ENCODE measurements at regions not wholly inside any gene's neighbourhood (a gene's known extent, or its start where the extent isn't known, plus 50 kb on each side); places are given as distances from the start of the nearest gene placed in this dataset.

DNA sequence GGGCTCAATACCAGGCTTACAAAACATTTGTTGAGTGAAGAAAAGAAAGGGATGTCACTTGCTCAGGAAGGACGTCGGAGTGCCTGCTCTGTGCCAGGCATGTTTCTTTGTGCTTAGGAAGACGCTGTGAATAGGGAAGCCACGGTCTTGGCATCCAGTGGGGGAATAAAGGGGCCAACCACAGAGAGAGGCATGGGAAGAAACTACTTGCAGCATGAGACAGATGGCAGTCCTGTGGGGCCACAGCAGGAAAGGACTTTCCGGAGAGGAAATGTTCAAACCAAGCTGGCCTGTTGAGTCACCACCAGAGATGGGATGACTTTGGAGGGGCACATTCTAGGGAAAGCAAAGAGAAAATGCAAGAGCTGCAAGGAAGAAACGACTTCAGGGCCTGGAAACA is 173.2 kb downstream of the CDH26 start:
- no peak for DNase-seq (ENCODE audit: low read depth)

DNA sequence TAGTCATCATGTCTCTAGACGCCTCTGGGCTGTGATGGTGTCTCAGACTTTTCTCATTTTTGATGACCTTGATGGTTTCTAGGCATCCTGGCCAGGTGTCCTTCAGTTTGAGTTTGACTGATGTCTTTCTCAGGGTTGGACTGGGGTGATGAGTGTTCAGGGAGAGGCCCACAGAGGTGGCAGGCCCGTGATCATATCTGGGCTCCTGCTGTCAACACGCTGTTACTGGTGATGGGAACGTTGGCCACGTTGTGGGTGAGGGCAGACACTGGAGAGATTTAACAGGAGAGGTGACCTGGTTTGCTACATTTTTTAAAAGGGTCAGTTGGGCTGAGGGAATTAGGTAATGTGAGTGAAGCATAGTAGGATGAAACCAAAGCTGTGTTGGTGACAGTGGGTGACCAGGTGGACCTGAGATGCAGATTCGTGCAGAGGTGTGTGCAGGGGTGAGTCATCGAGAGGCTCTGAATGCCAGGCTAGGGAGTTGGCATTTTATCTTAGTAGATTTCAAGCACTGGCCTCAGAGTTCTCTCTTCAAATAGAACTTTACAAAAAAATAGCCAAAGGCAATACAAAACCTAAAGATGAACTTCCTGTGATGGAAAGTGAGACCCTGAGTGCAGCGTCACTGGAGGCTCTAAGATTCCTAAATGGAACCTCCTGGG is 174.1 kb downstream of the CDH26 start:
- DNase-seq (ENCODE audit: low read depth), result no peak

DNA sequence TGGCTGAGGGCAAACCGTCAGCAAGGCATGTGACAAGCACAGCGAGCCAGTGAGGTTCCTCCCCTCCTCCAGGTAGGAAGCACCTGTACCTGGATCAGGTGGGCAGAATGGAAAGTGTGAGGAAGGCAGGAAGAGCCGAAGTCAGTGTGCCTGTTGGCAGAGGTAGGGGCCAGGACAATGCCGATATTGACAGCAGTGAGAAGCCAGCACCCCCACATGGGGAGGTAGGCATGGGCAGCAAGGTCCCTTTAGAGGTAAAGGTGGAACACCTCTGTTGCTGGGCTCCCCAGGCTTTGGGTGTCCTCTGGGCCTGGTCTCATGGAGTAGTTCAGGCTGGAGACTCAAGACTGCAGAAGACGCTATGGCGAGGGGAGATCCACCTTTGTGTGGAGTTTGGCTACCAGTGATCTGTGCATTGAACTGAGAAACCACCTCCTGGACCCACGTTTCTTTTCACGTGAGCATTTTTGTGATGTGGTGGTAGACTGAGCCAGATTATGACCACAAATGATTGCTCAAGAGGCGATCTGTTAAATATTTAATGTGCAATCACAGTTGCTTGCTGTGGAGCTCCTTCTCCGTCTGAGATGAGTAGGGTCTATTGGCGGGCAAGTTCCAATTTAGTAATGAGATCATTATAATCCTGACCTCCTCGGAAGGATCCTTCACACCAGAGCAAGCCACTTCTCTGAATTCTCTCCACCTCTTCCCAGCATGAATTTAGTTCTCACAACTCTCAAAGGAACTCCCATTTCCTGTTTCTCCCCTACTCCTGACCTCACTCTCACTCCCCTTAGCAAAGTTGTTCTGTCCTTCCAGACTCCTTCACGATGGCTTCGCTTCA is 174.8 kb downstream of the CDH26 start:
- DNase-seq (ENCODE audit: low read depth), result no peak

DNA sequence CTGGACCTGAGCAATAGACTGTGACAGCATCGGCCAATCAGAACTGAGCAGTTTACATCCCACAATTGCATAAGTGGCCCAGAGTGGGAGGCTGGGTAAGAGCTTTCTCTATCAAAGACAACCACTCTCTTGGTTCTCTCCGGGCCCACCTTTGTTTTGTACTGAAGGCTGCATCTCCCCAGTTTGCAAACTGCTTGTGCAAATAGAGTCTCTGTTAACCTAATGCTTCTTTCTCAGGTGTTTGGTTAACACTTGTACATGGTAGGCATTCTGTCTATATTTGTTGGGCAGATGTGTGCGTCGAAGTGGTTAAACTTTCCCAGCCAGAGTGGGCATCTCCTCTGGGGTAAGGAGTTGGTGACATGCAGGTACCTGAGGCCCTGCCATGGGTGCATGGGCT is 177.1 kb downstream of the CDH26 start:
- no peak for DNase-seq (ENCODE audit: low read depth)

DNA sequence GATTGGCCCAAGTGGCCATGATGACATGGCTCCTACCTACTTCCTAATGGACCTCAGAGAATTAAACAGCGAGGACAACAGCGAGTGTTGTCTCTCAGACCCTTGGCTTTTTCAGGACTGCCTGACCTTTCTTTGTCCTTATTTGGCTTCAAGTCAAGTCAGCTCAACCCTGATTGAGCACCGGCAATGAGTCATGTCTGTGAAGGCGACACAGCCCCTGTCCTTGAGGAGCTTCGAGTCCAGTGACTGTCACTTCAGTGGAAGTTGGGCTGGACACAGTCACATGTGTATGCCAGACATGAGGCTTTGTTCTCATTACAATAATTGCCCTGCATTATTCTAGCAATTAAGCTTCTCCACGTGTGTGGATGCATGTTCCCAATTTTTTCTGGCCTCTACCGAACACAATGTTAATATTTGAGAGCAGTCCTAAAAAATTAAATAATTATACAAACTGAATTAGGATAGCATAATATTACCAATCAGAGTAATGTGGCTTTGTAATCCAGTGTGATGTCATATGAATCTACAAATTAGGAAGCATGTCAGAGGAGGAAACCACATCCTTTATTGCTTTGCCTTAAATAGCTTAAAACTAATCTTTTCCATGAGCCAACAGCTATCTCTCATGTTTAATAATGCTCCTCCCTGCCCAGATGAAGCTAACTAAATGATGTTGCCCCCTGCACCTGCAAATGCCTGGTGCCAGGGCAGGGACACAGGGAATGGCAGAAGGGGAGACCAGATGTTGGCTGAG is 178.6 kb downstream of the CDH26 start:
- no peak for DNase-seq (ENCODE audit: low read depth)

DNA sequence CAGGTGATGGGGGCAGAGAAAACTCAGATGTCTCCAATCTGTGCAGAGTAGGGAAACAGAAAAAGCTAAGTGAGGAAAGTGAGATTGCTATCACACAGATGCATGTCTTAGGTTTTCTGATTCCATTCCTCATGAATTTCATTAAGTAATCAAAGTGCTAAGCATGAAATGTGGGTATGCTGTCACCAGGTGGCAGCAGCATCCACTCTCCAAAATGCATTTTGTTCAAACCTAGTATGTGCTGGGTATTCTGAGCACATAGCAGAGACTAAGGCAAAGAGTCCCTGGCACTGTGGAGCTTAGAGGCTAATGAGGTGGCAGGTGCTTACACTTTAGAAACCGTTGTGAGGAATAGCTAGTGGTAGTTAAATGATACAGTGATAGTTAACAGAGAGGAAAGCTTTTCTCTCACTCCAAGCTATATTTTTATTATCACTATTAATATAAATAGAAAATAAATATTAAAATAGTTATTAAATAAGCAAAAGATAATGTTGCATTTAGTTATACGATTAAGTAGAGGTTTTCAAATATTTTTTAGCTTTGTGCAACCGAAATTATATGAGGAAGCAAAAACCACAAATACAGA is 179.5 kb downstream of the CDH26 start:
- peak; percentile 15 for DNase-seq (ENCODE audit: low read depth)

DNA sequence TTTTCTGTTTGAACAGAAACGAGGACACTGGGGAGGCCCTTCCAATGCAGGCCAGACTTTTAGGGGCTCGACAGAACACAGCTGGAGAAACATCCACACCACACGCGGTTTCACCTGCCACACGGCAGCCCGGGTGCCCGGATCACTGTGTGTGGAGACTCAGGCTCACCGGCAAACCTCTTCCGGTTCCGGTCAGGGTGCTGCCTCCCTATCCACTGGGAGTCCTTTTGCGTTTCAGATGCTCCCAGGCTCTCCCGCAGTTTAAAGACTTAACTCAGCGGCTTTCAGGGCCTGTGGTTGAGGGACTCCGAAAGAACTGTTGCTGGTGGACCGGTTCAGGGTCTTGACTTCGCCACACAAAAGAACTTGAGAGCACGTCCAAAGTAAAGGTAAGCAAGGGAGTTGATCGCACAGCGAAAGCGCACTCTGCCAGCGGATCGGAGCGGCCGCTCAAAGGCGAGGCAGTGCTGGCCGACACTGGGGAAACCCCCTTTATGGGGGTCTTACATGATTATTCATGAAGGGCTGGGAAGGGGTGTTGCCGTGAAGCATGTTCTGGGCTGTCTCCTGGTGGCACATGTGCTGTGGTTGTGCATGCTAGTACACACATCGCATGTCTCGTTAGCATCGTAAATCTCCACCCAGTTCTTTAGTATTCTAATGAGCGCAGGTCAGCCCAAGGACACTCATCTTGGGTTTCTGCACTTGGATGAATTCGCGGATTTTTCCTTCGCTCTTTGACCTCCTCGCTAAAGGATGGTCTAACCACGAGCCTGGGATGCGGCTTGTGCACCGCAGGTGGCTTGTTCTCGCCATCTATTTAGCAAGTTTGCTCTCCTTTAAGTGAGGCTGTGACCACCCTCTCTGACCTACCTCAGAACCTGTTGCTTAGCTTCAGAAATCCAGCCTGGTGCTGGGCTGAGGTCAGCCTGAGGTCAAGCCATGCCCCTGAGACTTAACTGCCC is 180.3 kb downstream of the CDH26 start:
- DNase-seq (ENCODE audit: low read depth), result peak; percentile 15

DNA sequence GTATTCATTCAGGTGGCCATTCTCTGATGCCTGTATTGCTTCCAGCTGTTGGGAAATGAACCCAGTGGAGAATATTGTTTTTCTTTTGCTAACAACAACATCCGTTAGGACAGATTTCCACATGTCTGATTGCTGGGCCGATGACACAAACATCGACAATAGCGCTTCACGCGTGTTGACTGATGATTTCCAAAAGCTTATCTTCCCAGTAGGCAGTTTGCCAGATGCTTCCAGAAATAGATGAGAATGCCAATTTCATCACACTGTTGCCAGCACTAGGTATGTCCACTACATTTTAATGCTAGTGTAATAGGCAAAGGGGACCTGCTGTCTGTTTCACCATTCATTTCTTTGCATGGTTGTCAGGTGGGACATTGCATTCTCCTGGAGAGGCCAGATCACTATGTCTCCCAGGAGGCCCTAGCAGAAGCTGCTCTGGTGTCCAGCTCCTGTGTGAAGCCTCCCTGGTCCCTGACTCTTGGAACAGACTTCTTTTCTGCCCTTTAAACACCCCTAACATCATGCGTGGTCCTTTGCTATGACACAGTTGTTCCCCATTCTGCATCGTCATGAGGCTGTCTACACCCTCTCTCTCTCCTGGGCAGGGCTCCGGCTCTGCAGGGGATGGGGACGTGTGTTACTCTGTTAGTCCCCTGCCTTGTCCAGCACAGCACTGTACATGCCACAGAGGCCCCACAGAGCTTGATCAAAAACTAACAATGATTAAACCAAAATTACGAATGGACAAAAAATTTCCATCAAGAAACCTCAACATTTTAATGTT is 181.6 kb downstream of the CDH26 start:
- peak; percentile 3 for DNase-seq (ENCODE audit: low read depth)

DNA sequence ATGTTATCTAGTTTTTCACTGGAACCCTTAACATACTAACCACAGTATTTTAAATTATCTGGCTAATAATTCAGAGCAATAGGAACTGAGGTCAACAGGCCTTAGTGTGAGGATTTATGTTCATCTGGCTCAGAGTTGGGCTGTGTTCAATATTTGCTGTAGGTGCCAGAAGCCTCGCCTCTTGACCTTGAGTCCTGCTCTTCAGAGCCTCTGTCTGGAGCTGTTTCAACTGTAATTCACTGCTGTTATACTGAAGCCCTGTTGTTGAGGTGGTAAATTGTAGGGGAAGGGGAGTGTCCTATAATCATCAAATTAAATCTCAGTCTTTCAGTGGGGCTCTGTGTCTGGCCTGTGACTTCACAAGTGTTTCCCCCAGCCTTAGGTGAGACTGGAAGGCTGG is 184.4 kb downstream of the CDH26 start:
- no peak for DNase-seq (ENCODE audit: low read depth)

DNA sequence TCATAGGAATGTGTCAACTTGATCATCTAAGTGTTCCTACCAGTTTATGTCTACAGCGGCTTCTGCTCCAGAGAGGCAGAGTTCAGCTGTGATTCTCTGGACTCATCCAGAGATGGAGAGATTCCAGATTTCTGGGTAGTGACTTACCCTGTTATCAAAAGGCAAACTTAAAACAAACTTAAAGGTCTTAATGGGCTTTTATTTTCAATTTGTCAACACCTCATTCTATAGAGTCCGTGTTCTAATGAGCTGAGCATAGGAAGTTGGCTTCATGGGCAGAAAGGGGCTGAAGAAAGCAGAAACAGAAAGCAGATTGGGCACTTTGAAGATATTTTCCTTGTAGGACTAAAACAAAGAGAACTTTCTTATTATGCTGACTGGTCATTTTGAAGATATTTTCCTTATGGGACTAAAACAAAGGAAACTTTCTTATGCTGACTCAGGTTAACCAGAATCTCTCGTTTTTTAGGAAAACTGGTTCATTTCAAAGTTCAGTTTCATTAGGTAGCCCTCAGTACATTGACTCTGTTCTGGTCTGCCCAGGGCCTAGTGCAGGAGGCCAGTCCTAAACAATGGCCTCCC is 185.1 kb downstream of the CDH26 start:
- DNase-seq (ENCODE audit: low read depth), result no peak

DNA sequence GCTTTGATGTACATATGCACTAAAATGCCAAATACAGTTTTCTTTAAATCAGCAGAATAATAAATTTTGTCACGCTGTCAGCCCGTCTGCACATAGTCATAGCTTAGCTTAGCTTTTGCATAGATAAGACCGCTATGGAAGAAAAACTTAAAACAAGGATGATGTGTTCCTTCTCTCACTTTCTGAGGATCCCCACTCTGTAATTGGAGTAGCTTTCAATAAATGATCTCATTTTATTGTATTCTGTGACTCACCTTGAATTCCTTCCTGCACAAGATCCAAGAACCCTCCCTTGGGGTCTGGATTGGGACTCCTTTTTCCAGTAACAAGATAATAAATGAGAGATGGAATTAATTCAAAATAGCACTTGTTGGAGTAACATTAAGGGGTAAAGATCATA is 186.2 kb downstream of the CDH26 start:
- DNase-seq (ENCODE audit: low read depth), result no peak

DNA sequence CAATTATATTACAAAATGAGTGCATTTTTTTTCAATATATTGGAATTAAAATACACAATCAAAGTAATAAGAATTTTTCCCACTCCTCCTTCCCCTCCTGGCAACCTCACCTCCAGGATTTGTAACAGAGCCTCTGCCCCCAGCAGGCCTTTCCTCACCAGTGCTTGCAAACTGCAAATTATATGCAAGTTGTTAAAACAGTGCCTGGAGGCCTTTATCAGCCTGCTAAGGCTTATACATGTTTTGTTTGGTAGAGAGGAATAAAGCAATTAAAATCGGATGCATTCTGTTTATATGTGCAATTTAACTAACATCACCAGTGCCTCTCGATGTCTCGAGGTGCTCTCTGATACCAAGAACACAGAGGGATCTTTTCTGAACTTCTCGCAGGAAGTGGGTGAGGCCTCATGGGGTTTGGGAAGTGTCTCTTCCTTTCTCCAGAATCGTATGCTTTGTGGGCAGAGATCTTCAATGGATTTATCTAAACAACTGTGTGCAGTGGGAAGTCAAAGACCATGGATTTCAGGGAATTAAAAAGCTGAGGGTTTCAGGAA is 186.8 kb downstream of the CDH26 start:
- no peak for DNase-seq (ENCODE audit: low read depth)

DNA sequence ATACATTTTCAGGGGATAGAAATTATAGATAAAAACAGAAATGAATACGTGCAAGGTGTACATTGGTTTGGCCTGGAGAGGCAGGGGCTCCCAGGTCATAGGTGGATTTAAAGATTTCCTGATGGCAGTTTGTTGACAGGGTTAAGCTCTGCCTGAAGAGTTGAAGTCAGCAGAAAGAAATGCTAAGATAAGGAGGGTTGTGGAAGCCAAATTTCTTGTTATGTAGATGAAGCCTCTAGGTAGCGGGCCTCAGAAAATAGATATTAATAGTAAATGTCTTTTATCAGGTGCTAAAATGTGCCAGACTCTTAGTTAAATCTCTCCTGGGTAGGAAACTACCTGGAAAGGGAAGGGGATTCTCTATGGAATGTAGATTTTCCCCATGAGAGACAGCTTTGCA is 188.8 kb downstream of the CDH26 start:
- DNase-seq (ENCODE audit: low read depth), result no peak

DNA sequence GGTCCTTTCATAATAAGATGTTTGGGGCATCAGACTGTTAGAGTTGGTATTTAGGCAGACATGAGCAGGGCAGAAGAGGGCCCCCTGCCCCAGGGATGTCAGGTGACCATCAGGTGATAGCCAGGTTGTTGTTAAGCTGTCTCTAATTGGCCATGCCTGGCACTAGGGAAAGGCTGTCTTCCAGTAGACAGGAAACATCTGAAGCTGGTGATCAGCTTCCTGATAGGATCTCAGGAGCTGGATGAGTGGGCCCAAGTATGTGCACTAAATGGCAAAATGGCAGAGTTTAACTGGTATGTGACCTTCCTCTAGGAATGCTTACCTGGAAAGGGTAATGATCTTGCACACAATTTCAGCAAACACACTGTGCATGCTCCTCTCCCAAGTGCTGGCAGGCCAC is 190.7 kb downstream of the CDH26 start:
- no peak for DNase-seq (ENCODE audit: low read depth)

DNA sequence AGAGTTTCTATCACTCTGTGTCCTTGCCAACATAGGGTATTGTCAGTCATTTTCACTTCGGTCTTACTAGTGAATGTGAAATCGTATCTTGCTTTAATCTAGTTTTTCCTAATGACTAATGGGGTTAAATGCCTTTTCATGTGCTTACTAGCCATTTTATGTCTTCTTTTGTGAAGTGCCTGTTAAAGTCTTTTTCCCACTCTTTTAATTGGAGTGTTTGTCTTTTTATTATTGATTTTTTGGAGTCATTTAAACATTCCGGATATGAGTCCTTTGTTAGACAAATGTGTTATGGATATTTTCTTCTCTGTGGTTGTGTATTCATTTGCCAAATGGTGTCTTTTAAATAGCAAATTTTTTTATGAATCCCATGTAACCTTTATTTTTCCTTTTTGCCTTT is 194.6 kb downstream of the CDH26 start:
- no peak for DNase-seq (ENCODE audit: low read depth)

DNA sequence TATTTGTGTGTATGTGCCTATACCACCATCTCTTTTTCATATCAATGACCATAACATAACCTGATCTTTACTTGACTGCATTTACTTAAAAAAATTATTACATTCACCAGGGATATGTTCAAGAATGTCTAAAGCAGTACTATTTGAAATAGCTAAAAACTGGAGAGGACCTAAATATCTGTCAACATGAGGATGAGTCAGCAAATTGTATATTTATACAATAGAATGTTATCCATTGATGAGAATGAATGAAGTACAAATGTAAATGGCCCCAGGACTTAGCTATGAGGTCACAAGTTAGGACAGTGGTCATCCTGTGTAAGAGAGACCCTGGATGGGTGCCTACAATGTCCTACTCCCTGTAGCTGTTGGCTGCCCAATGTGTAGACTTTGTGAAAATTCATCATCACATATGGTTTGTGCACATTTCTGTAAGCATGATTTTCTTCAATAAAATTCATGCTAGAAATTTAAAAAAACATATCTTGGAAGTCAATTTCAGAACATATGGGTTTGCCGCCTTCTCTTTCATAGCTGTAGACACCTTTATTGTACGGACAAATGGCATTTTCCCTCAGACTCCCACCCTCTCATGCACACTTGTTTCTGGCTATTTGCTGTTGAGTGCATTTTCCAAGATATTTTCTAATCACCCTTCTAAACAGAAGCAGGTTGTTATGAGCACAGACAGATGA is 202.4 kb downstream of the CDH26 start:
- DNase-seq (ENCODE audit: low read depth), result no peak

DNA sequence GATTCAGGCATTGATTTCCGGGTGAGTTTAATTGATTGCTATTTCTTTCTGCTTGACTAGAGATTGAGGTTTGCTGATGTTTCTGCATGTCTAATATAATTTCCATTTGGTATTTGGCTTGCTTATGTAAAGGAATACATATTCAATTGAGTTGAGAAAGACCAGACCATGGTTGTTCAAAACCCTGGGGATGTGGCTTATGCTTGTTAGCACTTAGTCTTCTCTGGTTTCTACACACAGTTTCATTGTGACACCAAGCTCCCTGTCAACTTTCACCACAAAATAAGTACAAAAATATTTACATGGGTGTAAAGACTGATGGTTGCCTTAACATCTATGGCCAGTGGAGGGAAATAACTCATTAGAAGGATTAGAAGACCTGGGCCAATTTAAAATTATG is 209.6 kb downstream of the CDH26 start:
- no peak for DNase-seq (ENCODE audit: low read depth)

DNA sequence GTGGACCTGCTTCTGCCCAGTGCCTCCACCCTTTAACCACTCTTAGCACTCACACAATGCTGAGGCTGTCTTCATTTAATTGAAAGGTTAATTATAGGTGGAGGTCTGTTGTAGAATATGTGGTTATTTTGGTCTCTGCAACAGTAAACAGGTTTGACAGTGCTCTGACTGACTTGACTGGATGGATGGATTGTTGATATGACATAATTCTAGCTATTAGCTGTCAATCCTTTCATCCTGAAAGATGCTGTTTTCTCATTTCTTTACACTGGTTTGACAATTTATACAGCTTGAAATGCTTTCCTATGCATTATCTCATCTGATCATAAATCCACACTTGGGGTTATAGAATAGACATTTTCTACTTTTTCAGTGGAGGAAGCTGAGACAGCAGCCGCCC is 210.7 kb downstream of the CDH26 start:
- no peak for DNase-seq (ENCODE audit: low read depth)

DNA sequence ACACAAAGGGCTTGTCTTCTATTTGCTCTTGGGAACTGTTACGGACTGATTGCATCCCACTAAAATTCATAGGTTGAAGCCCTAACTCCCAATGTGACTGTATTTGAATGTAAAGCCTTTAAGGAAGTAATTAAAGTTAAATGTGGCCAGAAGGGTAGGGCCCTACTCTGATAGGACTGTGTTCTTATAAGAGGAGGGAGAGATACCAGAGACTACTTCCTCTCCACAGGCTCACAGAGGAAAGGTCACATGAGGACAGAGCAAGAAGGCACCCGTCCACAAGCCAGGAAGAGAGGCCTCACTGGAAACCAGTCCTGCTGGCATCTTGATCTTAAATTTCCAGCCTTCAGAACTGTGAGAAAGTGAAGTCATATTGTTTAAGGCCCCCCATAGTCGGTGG is 211.9 kb downstream of the CDH26 start:
- no peak for DNase-seq (ENCODE audit: low read depth)

Data from iris pigment epithelial cell (primary cell).